Colonic mucosa (tissue), 4 donors: ENCODE measurements at regions not wholly inside any gene's neighbourhood (a gene's known extent, or its start where the extent isn't known, plus 50 kb on each side); places are given as distances from the start of the nearest gene placed in this dataset.

Experiments used
- DNase-seq: peaks from one replicate; pipeline ENCODE4 v3.0.0-alpha.2; 2020
- H3K27ac ChIP-seq: fragments of 200-600 bp; one replicate; pipeline ENCODE4 v1.8.0; 2021
- H3K27me3 ChIP-seq: fragments of 200-600 bp; one replicate; pipeline ENCODE4 v1.8.0; 2021
- H3K36me3 ChIP-seq: fragments of 200-600 bp; one replicate; pipeline ENCODE4 v1.8.0; 2021
- H3K4me1 ChIP-seq: fragments of 200-600 bp; one replicate; pipeline ENCODE4 v1.8.0; 2021; ENCODE audit warnings: mild to moderate bottlenecking
- H3K4me3 ChIP-seq: fragments of 200-600 bp; one replicate; pipeline ENCODE4 v1.8.0; 2021
- H3K9ac ChIP-seq, 2 donors: one replicate each; pipeline ENCODE4 v1.7.0; 2013; ENCODE audit warnings: control low read depth in 2 of 2, low read depth in 2 of 2, low read length in 2 of 2
- H3K9me3 ChIP-seq: fragments of 200-600 bp; one replicate; pipeline ENCODE4 v1.8.0; 2021
- CTCF ChIP-seq: fragments of 200-600 bp; IDR thresholded peaks from one replicate; pipeline ENCODE4 v1.8.0; 2022; ENCODE audit warnings: antibody characterized with exemption, mild to moderate bottlenecking
- intact Hi-C: fragments of 100-400 bp; cut with DNase I; formaldehyde crosslinking; loops from one replicate; pipeline ENCODE4 v1.14.1; 2022
- donor health status: healthy.
- donor health status: DM: no; HTN: no; CAD: no.
- donor health status: DM: no; HTN: no; CAD: no.

- H3K27ac ChIP-seq: no peak overlapping the region
- H3K9me3 ChIP-seq: no peaks in the 10 kb centered on the region
- no peak overlapping the region for H3K4me3 ChIP-seq
- H3K9ac ChIP-seq: no peak overlapping the region
- no peaks in the 10 kb centered on the region for H3K36me3 ChIP-seq
- no peak for DNase-seq
- H3K27me3 ChIP-seq: no peaks in the 10 kb centered on the region
- H3K4me1 ChIP-seq: no peaks in the 10 kb centered on the region
- intact Hi-C loops: no loop called here
- TF ChIP-seq CTCF: no peak
Observed at GRCh38 chr2:65818873-65819451, 386.6 kb upstream of the SPRED2 start.

- H3K4me1 ChIP-seq: no peaks in the 10 kb centered on the region
- TF ChIP-seq CTCF: no peak
- H3K36me3 ChIP-seq: no peaks in the 10 kb centered on the region
- H3K4me3 ChIP-seq: no peak overlapping the region
- H3K27ac ChIP-seq: no peak overlapping the region
- H3K27me3 ChIP-seq: no peaks in the 10 kb centered on the region
- H3K9me3 ChIP-seq: no peaks in the 10 kb centered on the region
- no peak for DNase-seq
- no peak overlapping the region for H3K9ac ChIP-seq
- intact Hi-C loops: no loop called here
Observed at GRCh38 chr2:65813631-65814173, 381.3 kb upstream of the SPRED2 start.

- intact Hi-C loops: no loop called here
- no peak overlapping the region for H3K27ac ChIP-seq
- DNase-seq: no peak
- H3K27me3 ChIP-seq: no peaks in the 10 kb centered on the region
- no peak for TF ChIP-seq CTCF
- H3K9me3 ChIP-seq: no peaks in the 10 kb centered on the region
- no peak overlapping the region for H3K4me3 ChIP-seq
- no peak overlapping the region for H3K9ac ChIP-seq
- no peaks in the 10 kb centered on the region for H3K36me3 ChIP-seq
- H3K4me1 ChIP-seq: no peaks in the 10 kb centered on the region
Observed at GRCh38 chr2:65812887-65813286, 380.5 kb upstream of the SPRED2 start.

GRCh38 chr2:65807942-65808341 is 375.5 kb upstream of the SPRED2 start:
- no peaks in the 10 kb centered on the region for H3K9me3 ChIP-seq
- H3K36me3 ChIP-seq: no peaks in the 10 kb centered on the region
- no peak for DNase-seq
- H3K27ac ChIP-seq: no peak overlapping the region
- no peaks in the 10 kb centered on the region for H3K4me1 ChIP-seq
- intact Hi-C loops: no loop called here
- no peak overlapping the region for H3K4me3 ChIP-seq
- no peak overlapping the region for H3K9ac ChIP-seq
- no peak for TF ChIP-seq CTCF
- H3K27me3 ChIP-seq: no peaks in the 10 kb centered on the region

GRCh38 chr2:65804777-65805176 is 372.4 kb upstream of the SPRED2 start:
- no peaks in the 10 kb centered on the region for H3K36me3 ChIP-seq
- TF ChIP-seq CTCF: no peak
- H3K27me3 ChIP-seq: no peaks in the 10 kb centered on the region
- H3K27ac ChIP-seq: no peak overlapping the region
- no peak overlapping the region for H3K9ac ChIP-seq
- no peak overlapping the region for H3K4me3 ChIP-seq
- DNase-seq: no peak
- intact Hi-C loops: no loop called here
- no peaks in the 10 kb centered on the region for H3K9me3 ChIP-seq
- H3K4me1 ChIP-seq: no peaks in the 10 kb centered on the region
